ENCODE measurements at regions not wholly inside any gene's neighbourhood (a gene's known extent, or its start where the extent isn't known, plus 50 kb on each side); places are given as distances from the start of the nearest gene placed in this dataset.

DNA sequence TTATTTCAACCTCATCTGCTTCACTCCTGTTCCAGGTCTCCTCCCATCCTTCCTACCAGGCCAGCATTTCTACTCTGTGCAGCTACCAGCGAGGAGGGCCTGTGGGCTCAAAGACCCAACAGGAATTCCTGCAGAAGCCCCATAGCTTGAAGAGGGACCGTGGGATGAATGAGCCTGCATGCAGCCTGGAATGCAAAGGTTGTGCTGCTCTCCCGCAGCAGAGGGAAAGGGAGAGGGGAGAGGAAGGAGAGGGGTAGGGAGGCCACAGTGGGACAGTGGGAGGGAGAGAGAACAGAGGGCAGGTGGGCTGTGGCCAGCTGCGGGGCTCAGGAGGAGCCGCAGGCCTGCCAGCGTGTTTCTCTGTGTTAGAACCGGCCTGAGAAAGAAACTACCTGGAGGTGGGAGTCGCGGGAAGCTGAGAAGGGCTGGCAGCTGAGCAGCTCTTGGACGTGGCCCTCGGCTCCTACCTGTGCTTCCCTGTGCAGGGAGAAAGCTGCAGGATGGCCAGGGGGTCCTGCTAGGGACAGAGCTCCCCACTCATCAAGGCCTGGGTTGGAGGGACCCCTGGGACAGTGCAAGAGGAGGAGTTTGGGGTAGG lies 66.1 kb upstream of the MLN start:
- H3K4me3 Mint-ChIP-seq: no peak overlapping the region
- H3K4me1 Mint-ChIP-seq: peaks cover 22% of the 10 kb centered on the region
- TF ChIP-seq, protein P1, sequence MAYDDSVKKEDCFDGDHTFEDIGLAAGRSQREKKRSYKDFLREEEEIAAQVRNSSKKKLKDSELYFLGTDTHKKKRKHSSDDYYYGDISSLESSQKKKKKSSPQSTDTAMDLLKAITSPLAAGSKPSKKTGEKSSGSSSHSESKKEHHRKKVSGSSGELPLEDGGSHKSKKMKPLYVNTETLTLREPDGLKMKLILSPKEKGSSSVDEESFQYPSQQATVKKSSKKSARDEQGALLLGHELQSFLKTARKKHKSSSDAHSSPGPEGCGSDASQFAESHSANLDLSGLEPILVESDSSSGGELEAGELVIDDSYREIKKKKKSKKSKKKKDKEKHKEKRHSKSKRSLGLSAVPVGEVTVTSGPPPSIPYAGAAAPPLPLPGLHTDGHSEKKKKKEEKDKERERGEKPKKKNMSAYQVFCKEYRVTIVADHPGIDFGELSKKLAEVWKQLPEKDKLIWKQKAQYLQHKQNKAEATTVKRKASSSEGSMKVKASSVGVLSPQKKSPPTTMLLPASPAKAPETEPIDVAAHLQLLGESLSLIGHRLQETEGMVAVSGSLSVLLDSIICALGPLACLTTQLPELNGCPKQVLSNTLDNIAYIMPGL (CRISPR knock-in tag; IDR thresholded peaks at IDR 0.05): no peak
- TF ChIP-seq ZNF396 (CRISPR knock-in tag; IDR thresholded peaks at IDR 0.05; ENCODE audit: borderline replicate concordance): no peak
- TF ChIP-seq JUN (CRISPR knock-in tag; IDR thresholded peaks at IDR 0.05): no peak
- H3K27ac Mint-ChIP-seq: no peak overlapping the region
- ChIA-PET CTCF (interaction anchor here (0.9 to 2.3 kb wide), 5 partner anchors 12 to 185 kb away, joined by 3 to 10 read pairs (median 4); no protein-coding TSS in a partner anchor), POLR2A (interaction anchor here (0.6 kb wide), 2 partner anchors 31 to 1179 kb away, joined by 3 to 4 read pairs; no protein-coding TSS in a partner anchor)
- no peaks in the 10 kb centered on the region for H3K27me3 Mint-ChIP-seq (ENCODE audit: low read depth)
- peaks cover 12% of the 10 kb centered on the region for H3K9me3 Mint-ChIP-seq
- H3K36me3 Mint-ChIP-seq: no peaks in the 10 kb centered on the region
- ATAC-seq: peak; percentile 78
- peak; percentile 36 for DNase-seq (ENCODE audit: low spot score)

GRCh38 chr6:33869121-33869520 lies 65.3 kb upstream of the MLN start:
- POLR2A ChIA-PET: no interaction called here
- Mint-ChIP-seq H3K4me1 (peaks cover 23% of the 10 kb centered on the region), H3K36me3 (no peaks in the 10 kb centered on the region), H3K4me3 (no peak overlapping the region), H3K9me3 (peaks cover 12% of the 10 kb centered on the region), H3K27ac (no peak overlapping the region), H3K27me3 (ENCODE audit: low read depth) (no peaks in the 10 kb centered on the region)
- ATAC-seq (no peak), DNase-seq (ENCODE audit: low spot score) (no peak)
- CTCF ChIA-PET: interaction anchor here (0.9 to 2.3 kb wide), 5 partner anchors 12 to 186 kb away, joined by 3 to 10 read pairs (median 4); no protein-coding TSS in a partner anchor
- no peak for TF ChIP-seq NR1H2 (CRISPR knock-in tag; IDR thresholded peaks at IDR 0.05)
- TF ChIP-seq, protein P2, sequence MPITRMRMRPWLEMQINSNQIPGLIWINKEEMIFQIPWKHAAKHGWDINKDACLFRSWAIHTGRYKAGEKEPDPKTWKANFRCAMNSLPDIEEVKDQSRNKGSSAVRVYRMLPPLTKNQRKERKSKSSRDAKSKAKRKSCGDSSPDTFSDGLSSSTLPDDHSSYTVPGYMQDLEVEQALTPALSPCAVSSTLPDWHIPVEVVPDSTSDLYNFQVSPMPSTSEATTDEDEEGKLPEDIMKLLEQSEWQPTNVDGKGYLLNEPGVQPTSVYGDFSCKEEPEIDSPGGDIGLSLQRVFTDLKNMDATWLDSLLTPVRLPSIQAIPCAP (CRISPR knock-in tag; IDR thresholded peaks at IDR 0.05): no peak
- no peak for TF ChIP-seq ZNF423 (CRISPR knock-in tag; IDR thresholded peaks at IDR 0.05)
- TF ChIP-seq ZBTB43 (CRISPR knock-in tag; IDR thresholded peaks at IDR 0.05): no peak
- TF ChIP-seq JAZF1 (CRISPR knock-in tag; IDR thresholded peaks at IDR 0.05): no peak
- TF ChIP-seq, protein P3, sequence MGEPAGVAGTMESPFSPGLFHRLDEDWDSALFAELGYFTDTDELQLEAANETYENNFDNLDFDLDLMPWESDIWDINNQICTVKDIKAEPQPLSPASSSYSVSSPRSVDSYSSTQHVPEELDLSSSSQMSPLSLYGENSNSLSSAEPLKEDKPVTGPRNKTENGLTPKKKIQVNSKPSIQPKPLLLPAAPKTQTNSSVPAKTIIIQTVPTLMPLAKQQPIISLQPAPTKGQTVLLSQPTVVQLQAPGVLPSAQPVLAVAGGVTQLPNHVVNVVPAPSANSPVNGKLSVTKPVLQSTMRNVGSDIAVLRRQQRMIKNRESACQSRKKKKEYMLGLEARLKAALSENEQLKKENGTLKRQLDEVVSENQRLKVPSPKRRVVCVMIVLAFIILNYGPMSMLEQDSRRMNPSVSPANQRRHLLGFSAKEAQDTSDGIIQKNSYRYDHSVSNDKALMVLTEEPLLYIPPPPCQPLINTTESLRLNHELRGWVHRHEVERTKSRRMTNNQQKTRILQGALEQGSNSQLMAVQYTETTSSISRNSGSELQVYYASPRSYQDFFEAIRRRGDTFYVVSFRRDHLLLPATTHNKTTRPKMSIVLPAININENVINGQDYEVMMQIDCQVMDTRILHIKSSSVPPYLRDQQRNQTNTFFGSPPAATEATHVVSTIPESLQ (CRISPR knock-in tag; IDR thresholded peaks at IDR 0.05): no peak
- TF ChIP-seq ZNF121 (CRISPR knock-in tag; IDR thresholded peaks at IDR 0.05): no peak
- TF ChIP-seq CREM (CRISPR knock-in tag; IDR thresholded peaks at IDR 0.05): no peak
- no peak for TF ChIP-seq GTF2I (CRISPR knock-in tag; conservative IDR thresholded peaks at IDR 0.05)
- TF ChIP-seq, protein P4, sequence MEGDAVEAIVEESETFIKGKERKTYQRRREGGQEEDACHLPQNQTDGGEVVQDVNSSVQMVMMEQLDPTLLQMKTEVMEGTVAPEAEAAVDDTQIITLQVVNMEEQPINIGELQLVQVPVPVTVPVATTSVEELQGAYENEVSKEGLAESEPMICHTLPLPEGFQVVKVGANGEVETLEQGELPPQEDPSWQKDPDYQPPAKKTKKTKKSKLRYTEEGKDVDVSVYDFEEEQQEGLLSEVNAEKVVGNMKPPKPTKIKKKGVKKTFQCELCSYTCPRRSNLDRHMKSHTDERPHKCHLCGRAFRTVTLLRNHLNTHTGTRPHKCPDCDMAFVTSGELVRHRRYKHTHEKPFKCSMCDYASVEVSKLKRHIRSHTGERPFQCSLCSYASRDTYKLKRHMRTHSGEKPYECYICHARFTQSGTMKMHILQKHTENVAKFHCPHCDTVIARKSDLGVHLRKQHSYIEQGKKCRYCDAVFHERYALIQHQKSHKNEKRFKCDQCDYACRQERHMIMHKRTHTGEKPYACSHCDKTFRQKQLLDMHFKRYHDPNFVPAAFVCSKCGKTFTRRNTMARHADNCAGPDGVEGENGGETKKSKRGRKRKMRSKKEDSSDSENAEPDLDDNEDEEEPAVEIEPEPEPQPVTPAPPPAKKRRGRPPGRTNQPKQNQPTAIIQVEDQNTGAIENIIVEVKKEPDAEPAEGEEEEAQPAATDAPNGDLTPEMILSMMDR (IDR thresholded peaks at IDR 0.05): no peak
- TF ChIP-seq SMAD3 (CRISPR knock-in tag; IDR thresholded peaks at IDR 0.05; ENCODE audit: borderline replicate concordance): no peak
- TF ChIP-seq, protein P5, sequence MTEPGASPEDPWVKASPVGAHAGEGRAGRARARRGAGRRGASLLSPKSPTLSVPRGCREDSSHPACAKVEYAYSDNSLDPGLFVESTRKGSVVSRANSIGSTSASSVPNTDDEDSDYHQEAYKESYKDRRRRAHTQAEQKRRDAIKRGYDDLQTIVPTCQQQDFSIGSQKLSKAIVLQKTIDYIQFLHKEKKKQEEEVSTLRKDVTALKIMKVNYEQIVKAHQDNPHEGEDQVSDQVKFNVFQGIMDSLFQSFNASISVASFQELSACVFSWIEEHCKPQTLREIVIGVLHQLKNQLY (CRISPR knock-in tag; IDR thresholded peaks at IDR 0.05): no peak
- TF ChIP-seq IRF2 (CRISPR knock-in tag; IDR thresholded peaks at IDR 0.05; ENCODE audit: borderline replicate concordance, low read depth): no peak
